GM10248 (cell line): ENCODE measurements at regions not wholly inside any gene's neighbourhood (a gene's known extent, or its start where the extent isn't known, plus 50 kb on each side); places are given as distances from the start of the nearest gene placed in this dataset.

ENCODE experiments used
- CTCF ChIA-PET: fragments of 300-600 bp; sonication (Branson Sonifier 250); formaldehyde crosslinking; extraction: SDS; loops from one replicate; lab custom pipeline; 2021; ENCODE audit warnings: antibody characterized with exemption; lab: Yijun Ruan, JAX
- POLR2A ChIA-PET: fragments of 350-650 bp; sonication (Branson Sonifier 250); formaldehyde crosslinking; extraction: SDS; loops from one replicate; lab custom pipeline; 2020; ENCODE audit warnings: antibody characterized with exemption; lab: Yijun Ruan, JAX
- DNase-seq: peaks from one replicate; pipeline ENCODE4 v3.0.0; 2012; ENCODE audit errors: extremely low spot score
- TF ChIP-seq, protein P1 (sequence below): IDR thresholded peaks from 2 replicates; pipeline ENCODE4 v1.5.1; 2012; ENCODE audit warnings: mild to moderate bottlenecking, low read depth; ENCODE audit errors: extremely low read depth, missing control alignments, control extremely low read depth

- no peak for DNase-seq
- ChIA-PET POLR2A (no interaction called here), CTCF (interaction anchor here (1.1 kb wide), 1 partner anchor 11 kb away, joined by 3 read pairs; no protein-coding TSS in a partner anchor)
- TF ChIP-seq, protein P1, sequence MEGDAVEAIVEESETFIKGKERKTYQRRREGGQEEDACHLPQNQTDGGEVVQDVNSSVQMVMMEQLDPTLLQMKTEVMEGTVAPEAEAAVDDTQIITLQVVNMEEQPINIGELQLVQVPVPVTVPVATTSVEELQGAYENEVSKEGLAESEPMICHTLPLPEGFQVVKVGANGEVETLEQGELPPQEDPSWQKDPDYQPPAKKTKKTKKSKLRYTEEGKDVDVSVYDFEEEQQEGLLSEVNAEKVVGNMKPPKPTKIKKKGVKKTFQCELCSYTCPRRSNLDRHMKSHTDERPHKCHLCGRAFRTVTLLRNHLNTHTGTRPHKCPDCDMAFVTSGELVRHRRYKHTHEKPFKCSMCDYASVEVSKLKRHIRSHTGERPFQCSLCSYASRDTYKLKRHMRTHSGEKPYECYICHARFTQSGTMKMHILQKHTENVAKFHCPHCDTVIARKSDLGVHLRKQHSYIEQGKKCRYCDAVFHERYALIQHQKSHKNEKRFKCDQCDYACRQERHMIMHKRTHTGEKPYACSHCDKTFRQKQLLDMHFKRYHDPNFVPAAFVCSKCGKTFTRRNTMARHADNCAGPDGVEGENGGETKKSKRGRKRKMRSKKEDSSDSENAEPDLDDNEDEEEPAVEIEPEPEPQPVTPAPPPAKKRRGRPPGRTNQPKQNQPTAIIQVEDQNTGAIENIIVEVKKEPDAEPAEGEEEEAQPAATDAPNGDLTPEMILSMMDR, result no peak
Observed at GRCh38 chr1:209428241-209428921, 155.1 kb upstream of the CAMK1G start.

DNA sequence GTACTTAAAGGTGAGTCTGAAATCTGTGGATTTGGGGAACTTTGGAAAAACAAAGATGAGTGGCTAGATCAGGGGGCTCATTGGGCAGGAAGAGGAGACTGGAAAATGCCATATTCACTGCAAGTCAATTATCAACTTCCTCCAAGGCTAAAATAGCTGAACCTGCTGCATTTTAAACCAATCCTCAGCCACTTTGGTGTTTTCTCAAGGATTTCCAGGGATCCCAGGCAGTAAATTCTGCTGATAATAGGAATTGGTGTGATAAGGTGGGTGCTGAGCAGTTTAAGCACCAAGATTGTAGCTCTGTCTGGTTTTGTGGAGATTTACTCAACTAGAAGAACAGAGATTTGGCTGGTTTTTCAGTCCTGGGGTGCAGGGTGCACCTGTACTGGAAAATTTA is 153.9 kb upstream of the CAMK1G start:
- TF ChIP-seq, protein P1, result no peak
- no peak for DNase-seq
- ChIA-PET CTCF (no interaction called here), POLR2A (no interaction called here)

DNA sequence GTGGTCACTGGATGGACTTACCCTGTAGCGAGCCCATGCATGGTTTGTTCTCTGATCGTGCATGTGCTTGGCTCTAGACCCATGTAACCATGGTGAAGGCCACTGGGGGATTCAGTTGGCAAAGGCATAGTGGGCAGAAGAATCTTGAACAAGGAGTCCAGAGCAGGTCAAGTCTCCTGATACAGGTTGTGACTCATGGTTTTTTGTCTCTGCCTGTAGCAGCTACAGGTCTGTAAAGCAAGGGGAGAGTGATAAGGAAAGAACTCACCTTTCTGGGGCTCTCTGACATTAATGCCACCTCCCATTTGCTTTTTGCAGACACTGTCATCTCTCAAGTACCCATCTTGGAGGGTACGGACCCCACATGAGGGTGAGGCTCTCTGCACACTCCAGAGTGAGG is 153.4 kb upstream of the CAMK1G start:
- no peak for DNase-seq
- ChIA-PET POLR2A (no interaction called here), CTCF (no interaction called here)
- TF ChIP-seq, protein P1, result no peak

DNA sequence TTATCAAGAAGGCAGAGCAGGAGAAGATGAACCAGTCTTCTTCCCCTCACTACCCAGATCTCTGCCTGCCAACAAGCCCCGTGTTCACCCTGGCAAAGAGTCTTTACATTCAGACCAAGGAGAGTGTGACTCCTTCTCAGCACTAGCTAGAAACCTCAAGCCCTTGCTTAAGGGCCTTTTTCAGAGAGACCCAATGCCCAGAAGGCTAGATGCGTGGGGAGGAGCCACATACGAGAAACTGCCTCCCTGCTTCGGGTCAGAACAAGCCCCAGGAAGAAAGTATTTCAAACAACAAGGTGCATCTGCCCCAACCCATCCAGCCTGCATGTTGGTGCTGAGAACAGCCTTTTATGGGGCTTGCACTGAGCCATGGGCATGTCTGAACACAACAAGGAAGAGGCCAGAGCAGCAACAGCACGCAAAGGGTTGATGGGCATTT is 152.7 kb upstream of the CAMK1G start:
- DNase-seq, result no peak
- POLR2A ChIA-PET, result no interaction called here

GRCh38 chr1:209431402-209431801 is 152.1 kb upstream of the CAMK1G start:
- ChIA-PET POLR2A (no interaction called here), CTCF (no interaction called here)
- no peak for DNase-seq
- TF ChIP-seq, protein P1, result no peak

More for the DNA sequence above, 152.7 kb upstream of the CAMK1G start:
- TF ChIP-seq, protein P1, result no peak
- CTCF ChIA-PET, result no interaction called here

DNA sequence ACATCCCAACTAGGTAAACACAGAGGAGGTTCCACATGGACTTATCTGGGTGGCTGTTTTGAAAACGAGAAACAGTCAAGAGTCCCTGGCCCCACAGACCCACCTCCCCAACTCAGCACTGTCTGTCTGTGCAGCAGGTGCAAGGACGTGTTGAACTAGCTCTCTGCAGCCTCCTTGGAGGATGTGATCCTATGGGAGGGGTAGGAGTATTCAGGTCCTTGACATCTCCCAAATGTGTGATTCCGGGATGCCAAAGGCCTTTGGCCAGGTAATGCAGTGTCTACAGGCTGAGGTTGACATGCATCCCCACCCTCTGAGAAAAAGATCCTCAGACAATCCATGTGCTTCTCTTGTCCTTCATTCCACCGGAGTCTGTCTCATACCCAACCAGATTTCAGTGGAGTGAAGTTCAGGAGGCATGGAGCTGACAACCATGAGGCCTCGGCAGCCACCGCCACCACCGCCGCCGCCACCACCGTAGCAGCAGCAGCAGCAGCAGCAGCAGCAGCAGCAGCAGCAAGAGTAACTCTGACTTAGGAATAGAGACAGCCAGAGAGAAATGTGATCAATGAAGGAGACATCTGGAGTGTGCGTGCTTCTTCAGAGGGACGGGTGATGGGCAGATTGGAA is 151.6 kb upstream of the CAMK1G start:
- POLR2A ChIA-PET, result no interaction called here
- TF ChIP-seq, protein P1, result no peak
- no peak for DNase-seq
- CTCF ChIA-PET, result no interaction called here
